HepG2 (cell line): ENCODE measurements at regions not wholly inside any gene's neighbourhood (a gene's known extent, or its start where the extent isn't known, plus 50 kb on each side); places are given as distances from the start of the nearest gene placed in this dataset.

Experiments used
- ATAC-seq: fragments of 200-7000 bp; cut with Tn5 transposase; 3 replicates; pipeline ENCODE4 v1.9.1; 2020; ENCODE audit warnings: mild to moderate bottlenecking, moderate library complexity
- BruUV-seq: library from RNA; stranded (reverse); fragments of 400-500 nt; replicated peaks from 2 replicates; lab custom pipeline; 2021; lab: Mats Ljungman, UMichigan
- CTCF ChIA-PET: fragments of 300-600 bp; formaldehyde crosslinking; extraction: SDS; loops from one replicate; lab custom pipeline; 2021; ENCODE audit warnings: low total read pairs, inconsistent platforms, low intra/inter-chr PET ratio; lab: Yijun Ruan, JAX
- POLR2A ChIA-PET: fragments of 350-600 bp; sonication (Branson Sonifier 250); formaldehyde crosslinking; loops from one replicate; lab custom pipeline; 2020; ENCODE audit warnings: antibody characterized with exemption, inconsistent platforms; lab: Yijun Ruan, JAX
- DNase-seq: peaks from one replicate; pipeline ENCODE4 v3.0.0-alpha.2; 2015; ENCODE audit warnings: low spot score
- FAIRE-seq: peaks from 3 replicates; lab custom pipeline; 2011; peaks lifted over from hg19 to GRCh38; lab: Jason Lieb, UNC
- H2AFZ ChIP-seq: one replicate; pipeline ENCODE4 v1.6.1; 2011; ENCODE audit warnings: low read length, inconsistent platforms
- H3K27ac ChIP-seq: fragments of 300-600 bp; 3 replicates; pipeline ENCODE4 v1.8.0; 2011; ENCODE audit warnings: mixed run types, mild to moderate bottlenecking, mixed read lengths, low read length, inconsistent platforms; ENCODE audit not compliant: insufficient read depth; ENCODE audit errors: extremely low read length
- H3K27me3 ChIP-seq, 2 experiments: fragments of 200-600 bp in 1 of 2; 2 replicates in 1 of 2; 3 replicates in 1 of 2; pipeline versions ENCODE4 v1.6.0 to v1.8.0; 2011; ENCODE audit warnings: low read length in 2 of 2, mild to moderate bottlenecking in 2 of 2, moderate library complexity in 2 of 2, inconsistent platforms in 1 of 2; ENCODE audit not compliant: insufficient read depth in 2 of 2, control insufficient read depth in 1 of 2
- H3K36me3 ChIP-seq, 2 experiments: fragments of 200-600 bp in 1 of 2; replicated peaks in 1 of 2; 2 replicates in 1 of 2; 3 replicates in 1 of 2; pipeline versions ENCODE4 v1.5.1 to v1.8.0; 2011; ENCODE audit warnings: low read length in 2 of 2, inconsistent platforms in 1 of 2; ENCODE audit not compliant: insufficient read depth in 2 of 2, control insufficient read depth in 1 of 2
- H3K4me1 ChIP-seq: 2 replicates; pipeline ENCODE4 v1.5.1; 2012; ENCODE audit warnings: low read length, inconsistent platforms; ENCODE audit not compliant: insufficient read depth
- H3K4me2 ChIP-seq: 2 replicates; pipeline ENCODE4 v1.6.0; 2011; ENCODE audit warnings: low read depth, low read length, inconsistent platforms
- H3K4me3 ChIP-seq, 3 experiments: fragments of 200-600 bp in 1 of 3; sonication (generic), shearing (Covaris generic) in 1 of 3; replicated peaks in 1 of 3; 2 replicates each; pipeline ENCODE4 v1.5.1; 2011 to 2016; ENCODE audit warnings: low read length in 3 of 3, inconsistent platforms in 2 of 3, low read depth in 2 of 3, mild to moderate bottlenecking in 2 of 3, control low read depth in 1 of 3, mixed read lengths in 1 of 3; ENCODE audit not compliant: insufficient read depth in 1 of 3
- H3K79me2 ChIP-seq: one replicate; pipeline ENCODE4 v1.6.1; 2011; ENCODE audit warnings: low read length, inconsistent platforms; ENCODE audit not compliant: insufficient read depth
- H3K9ac ChIP-seq: 2 replicates; pipeline ENCODE4 v1.6.0; 2011; ENCODE audit warnings: mild to moderate bottlenecking, low read depth, low read length, inconsistent platforms; ENCODE audit not compliant: insufficient read depth
- H3K9me3 ChIP-seq: 2 replicates; pipeline ENCODE4 v1.5.1; 2012; ENCODE audit warnings: mild to moderate bottlenecking, low read length
- H4K20me1 ChIP-seq: 2 replicates; pipeline ENCODE4 v1.6.0; 2011; ENCODE audit warnings: inconsistent platforms, mild to moderate bottlenecking, low read length, moderate library complexity; ENCODE audit not compliant: insufficient read depth
- AGO1 ChIP-seq: fragments of 200-400 bp; formaldehyde crosslinking; IDR thresholded peaks from 2 replicates; pipeline ENCODE4 v1.6.1; 2017; ENCODE audit warnings: mild to moderate bottlenecking, low read depth, low read length, moderate library complexity; ENCODE audit not compliant: poor library complexity, severe bottlenecking
- CHCHD3 ChIP-seq: sonication (generic); formaldehyde crosslinking; IDR thresholded peaks from 2 replicates; pipeline ENCODE4 v1.8.0; 2022; ENCODE audit warnings: mild to moderate bottlenecking, missing genetic modification reagents, moderate library complexity
- HOXA3 ChIP-seq: sonication (generic); formaldehyde crosslinking; IDR thresholded peaks from 2 replicates; pipeline ENCODE4 v1.5.0; 2020; ENCODE audit warnings: missing genetic modification reagents
- HOXA5 ChIP-seq: sonication (generic); formaldehyde crosslinking; IDR thresholded peaks from 2 replicates; pipeline ENCODE4 v1.4.0; 2020; ENCODE audit warnings: missing genetic modification reagents
- IRF2 ChIP-seq: IDR thresholded peaks from 2 replicates; pipeline ENCODE4 v1.6.1; 2018; ENCODE audit warnings: missing genetic modification reagents, missing compliant biosample characterization
- SMYD3 ChIP-seq: sonication (generic); formaldehyde crosslinking; IDR thresholded peaks from 2 replicates; pipeline ENCODE4 v1.8.1; 2023; ENCODE audit warnings: mild to moderate bottlenecking, missing genetic modification reagents
- ZNF10 ChIP-seq: sonication (generic); formaldehyde crosslinking; IDR thresholded peaks from 2 replicates; pipeline ENCODE4 v1.4.0; 2020; ENCODE audit warnings: mild to moderate bottlenecking, low read depth, missing genetic modification reagents, borderline replicate concordance
- WGBS: methylation state at CpG from one replicate; pipeline ENCODE4 v1.1.6; 2017; ENCODE audit warnings: low lambda C conversion rate; 5-methylcytosine and 5-hydroxymethylcytosine counted together
- in situ Hi-C: cut with HindIII; loops from 2 replicates; pipeline ENCODE4 v1.10.0; 2017; ENCODE audit warnings: low pct_unique_long_range_greater_than_20kb; ENCODE audit not compliant: extremely low pct_ligation_motif_present
- intact Hi-C: fragments of 100-400 bp; cut with micrococcal nuclease; formaldehyde crosslinking; loops from one replicate; pipeline ENCODE4 v1.10.0; 2022; ENCODE audit not compliant: unreplicated experiment
- TF ChIP-seq, protein P1 (sequence below): sonication (generic); formaldehyde crosslinking; IDR thresholded peaks from 2 replicates; pipeline ENCODE4 v1.4.0; 2020; ENCODE audit warnings: missing genetic modification reagents; ENCODE audit errors: not compliant biosample characterization
- TF ChIP-seq, protein P2 (sequence below): sonication (generic); formaldehyde crosslinking; IDR thresholded peaks from 2 replicates; pipeline ENCODE4 v1.4.0; 2020; ENCODE audit warnings: missing genetic modification reagents
- TF ChIP-seq, protein P3 (sequence below): sonication (generic); formaldehyde crosslinking; conservative IDR thresholded peaks from 2 replicates; pipeline ENCODE4 v1.4.0; 2020; ENCODE audit warnings: mild to moderate bottlenecking, missing genetic modification reagents, moderate library complexity

DNA sequence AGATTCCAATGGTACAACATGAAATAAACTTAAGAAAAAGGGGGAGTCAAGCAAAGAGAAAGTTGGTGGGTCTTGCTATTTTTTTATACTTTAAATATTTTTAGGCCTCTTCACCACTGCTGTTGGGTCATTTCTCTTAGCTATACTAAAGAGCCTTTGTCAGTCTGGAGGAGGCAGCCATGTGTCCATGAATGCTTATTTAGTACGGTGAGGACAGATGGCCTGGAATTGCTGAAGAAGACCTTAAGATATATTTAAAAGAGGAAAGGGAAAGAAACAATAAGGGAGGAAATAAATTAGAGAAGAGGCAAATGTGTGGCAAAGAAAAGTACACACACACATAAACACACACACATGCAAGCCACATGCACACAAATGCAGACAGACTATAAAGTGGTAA, 560.5 kb upstream of the MEF2C start:
- BruUV-seq = no TSS peak
- intact Hi-C loops = no loop called here
- no peak for ATAC-seq
- Histone ChIP-seq H3K36me3 (no peaks in the 10 kb centered on the region), H3K4me1 (no peaks in the 10 kb centered on the region), H4K20me1 (no peaks in the 10 kb centered on the region), H3K79me2 (no peaks in the 10 kb centered on the region), H3K27ac (no peak overlapping the region)
- no peak for DNase-seq
- POLR2A ChIA-PET = no interaction called here
- CTCF ChIA-PET = no interaction called here
- TF ChIP-seq CHCHD3 (CRISPR knock-in tag) (no peak), AGO1 (no peak), HOXA5 (CRISPR knock-in tag) (no peak), ZNF10 (CRISPR knock-in tag) (no peak), HOXA3 (CRISPR knock-in tag) (no peak)
- TF ChIP-seq, protein P1, sequence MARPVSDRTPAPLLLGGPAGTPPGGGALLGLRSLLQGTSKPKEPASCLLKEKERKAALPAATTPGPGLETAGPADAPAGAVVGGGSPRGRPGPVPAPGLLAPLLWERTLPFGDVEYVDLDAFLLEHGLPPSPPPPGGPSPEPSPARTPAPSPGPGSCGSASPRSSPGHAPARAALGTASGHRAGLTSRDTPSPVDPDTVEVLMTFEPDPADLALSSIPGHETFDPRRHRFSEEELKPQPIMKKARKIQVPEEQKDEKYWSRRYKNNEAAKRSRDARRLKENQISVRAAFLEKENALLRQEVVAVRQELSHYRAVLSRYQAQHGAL (CRISPR knock-in tag) = no peak
- TF ChIP-seq, all 625 proteins: peak for 0
- no peak overlapping the region for H3K4me2 ChIP-seq
- no peaks in the 10 kb centered on the region for H3K27me3 ChIP-seq
- H3K9ac ChIP-seq = no peak overlapping the region
- H3K9me3 ChIP-seq = no peaks in the 10 kb centered on the region
- no peak overlapping the region for H3K4me3 ChIP-seq
- H2AFZ ChIP-seq = no peak overlapping the region
- in situ Hi-C loops = no loop called here
- no peak for FAIRE-seq
- 31% methylated on average over 1 of the region's 1 CpG for WGBS

DNA sequence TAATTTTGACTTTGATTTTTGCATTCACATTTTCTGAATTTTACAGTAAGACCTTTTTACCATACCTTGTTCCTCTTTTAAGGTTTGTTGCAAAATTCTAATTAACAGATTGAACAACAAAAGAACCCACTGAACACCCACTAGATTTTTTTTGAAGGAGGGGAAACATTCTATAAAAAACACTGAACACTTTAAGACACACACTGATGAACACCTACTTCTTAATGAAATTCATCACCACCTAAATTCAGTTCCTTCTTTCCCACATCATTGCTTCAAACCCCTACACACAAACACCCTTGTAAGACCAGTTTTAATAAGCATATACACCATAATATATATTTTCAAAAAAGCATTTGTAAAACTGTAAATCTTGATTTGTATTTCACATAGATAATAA, 559.0 kb upstream of the MEF2C start:
- ChIA-PET CTCF (no interaction called here), POLR2A (no interaction called here)
- no peak for ATAC-seq
- Histone ChIP-seq H2AFZ (no peak overlapping the region), H3K4me2 (no peak overlapping the region), H3K27me3 (no peaks in the 10 kb centered on the region), H3K27ac (no peak overlapping the region), H3K36me3 (no peaks in the 10 kb centered on the region), H4K20me1 (no peaks in the 10 kb centered on the region), H3K79me2 (no peaks in the 10 kb centered on the region), H3K9me3 (no peaks in the 10 kb centered on the region), H3K4me1 (no peaks in the 10 kb centered on the region), H3K4me3 (no peak overlapping the region), H3K9ac (no peak overlapping the region)
- intact Hi-C loops = no loop called here
- no peak for FAIRE-seq
- DNase-seq = no peak
- no TSS peak for BruUV-seq
- in situ Hi-C loops = no loop called here
- TF ChIP-seq, protein P2, sequence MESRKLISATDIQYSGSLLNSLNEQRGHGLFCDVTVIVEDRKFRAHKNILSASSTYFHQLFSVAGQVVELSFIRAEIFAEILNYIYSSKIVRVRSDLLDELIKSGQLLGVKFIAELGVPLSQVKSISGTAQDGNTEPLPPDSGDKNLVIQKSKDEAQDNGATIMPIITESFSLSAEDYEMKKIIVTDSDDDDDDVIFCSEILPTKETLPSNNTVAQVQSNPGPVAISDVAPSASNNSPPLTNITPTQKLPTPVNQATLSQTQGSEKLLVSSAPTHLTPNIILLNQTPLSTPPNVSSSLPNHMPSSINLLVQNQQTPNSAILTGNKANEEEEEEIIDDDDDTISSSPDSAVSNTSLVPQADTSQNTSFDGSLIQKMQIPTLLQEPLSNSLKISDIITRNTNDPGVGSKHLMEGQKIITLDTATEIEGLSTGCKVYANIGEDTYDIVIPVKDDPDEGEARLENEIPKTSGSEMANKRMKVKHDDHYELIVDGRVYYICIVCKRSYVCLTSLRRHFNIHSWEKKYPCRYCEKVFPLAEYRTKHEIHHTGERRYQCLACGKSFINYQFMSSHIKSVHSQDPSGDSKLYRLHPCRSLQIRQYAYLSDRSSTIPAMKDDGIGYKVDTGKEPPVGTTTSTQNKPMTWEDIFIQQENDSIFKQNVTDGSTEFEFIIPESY (CRISPR knock-in tag) = no peak
- TF ChIP-seq, protein P3, sequence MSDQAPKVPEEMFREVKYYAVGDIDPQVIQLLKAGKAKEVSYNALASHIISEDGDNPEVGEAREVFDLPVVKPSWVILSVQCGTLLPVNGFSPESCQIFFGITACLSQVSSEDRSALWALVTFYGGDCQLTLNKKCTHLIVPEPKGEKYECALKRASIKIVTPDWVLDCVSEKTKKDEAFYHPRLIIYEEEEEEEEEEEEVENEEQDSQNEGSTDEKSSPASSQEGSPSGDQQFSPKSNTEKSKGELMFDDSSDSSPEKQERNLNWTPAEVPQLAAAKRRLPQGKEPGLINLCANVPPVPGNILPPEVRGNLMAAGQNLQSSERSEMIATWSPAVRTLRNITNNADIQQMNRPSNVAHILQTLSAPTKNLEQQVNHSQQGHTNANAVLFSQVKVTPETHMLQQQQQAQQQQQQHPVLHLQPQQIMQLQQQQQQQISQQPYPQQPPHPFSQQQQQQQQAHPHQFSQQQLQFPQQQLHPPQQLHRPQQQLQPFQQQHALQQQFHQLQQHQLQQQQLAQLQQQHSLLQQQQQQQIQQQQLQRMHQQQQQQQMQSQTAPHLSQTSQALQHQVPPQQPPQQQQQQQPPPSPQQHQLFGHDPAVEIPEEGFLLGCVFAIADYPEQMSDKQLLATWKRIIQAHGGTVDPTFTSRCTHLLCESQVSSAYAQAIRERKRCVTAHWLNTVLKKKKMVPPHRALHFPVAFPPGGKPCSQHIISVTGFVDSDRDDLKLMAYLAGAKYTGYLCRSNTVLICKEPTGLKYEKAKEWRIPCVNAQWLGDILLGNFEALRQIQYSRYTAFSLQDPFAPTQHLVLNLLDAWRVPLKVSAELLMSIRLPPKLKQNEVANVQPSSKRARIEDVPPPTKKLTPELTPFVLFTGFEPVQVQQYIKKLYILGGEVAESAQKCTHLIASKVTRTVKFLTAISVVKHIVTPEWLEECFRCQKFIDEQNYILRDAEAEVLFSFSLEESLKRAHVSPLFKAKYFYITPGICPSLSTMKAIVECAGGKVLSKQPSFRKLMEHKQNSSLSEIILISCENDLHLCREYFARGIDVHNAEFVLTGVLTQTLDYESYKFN (CRISPR knock-in tag) = no peak
- no peak for TF ChIP-seq IRF2 (CRISPR knock-in tag)
- no peak for TF ChIP-seq SMYD3
